ENCODE measurements at regions not wholly inside any gene's neighbourhood (a gene's known extent, or its start where the extent isn't known, plus 50 kb on each side); places are given as distances from the start of the nearest gene placed in this dataset.
"Not testable (repeated sequence)": the region's sequence is repeated elsewhere in the genome, so short reads cannot be mapped to it uniquely, and the experiment has no call there.

DNA sequence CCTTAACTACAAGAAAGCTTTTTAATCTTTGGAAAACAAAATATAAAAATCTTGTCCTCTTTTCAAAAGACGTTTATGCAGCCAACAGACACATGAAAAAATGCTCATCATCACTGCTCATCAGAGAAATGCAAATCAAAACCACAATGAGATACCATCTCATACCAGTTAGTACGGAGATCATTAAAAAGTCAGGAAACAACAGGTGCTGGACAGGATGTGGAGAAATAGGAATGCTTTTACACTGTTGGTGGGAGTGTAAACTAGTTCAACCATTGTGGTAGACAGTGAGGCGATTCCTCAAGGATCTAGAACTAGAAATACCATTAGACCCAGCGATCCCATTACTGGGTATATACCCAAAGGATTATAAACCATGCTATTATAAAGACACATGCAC is 1255.0 kb downstream of the ROBO1 start:
- not testable (repeated sequence) for DNase-seq (ENCODE audit: low spot score)

DNA sequence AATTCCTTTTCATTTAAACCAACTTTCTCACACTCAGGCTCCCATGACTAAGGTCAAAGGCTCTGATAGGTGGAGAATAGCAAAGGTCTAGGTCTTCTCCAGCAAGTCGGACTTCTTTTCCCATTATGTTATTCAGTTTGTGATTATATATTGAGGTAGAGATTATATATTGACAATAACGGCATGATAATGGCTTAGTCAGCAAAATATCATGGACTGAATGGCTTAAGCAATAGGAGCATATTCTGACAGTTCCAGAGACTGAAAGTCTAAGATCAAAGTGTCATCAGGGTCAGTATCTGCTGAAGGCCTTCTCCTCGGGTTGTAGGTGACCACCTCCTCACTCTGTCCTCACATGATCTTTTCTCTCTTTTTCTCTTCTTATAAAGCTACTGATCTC is 1251.4 kb downstream of the ROBO1 start:
- no peak for DNase-seq (ENCODE audit: low spot score)

DNA sequence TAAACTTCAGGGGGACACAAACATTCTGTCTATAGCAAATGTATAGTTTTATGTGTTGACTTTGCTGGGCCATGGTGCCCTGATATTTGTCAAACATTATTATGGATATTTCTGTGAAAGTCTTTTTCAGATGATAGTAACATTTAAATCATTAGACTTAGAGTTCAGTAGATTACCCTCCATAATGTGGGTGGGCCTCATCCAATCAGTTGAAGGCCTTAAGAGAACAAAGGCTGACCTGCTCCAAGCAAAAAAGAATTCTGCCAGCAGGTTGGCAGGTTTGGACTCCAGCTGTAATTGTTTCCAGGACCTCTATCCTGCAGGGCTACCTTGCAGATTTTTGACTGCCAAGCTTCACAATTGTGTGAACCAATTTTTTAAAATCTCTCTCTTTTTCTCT is 1250.9 kb downstream of the ROBO1 start:
- no peak for DNase-seq (ENCODE audit: low spot score)

DNA sequence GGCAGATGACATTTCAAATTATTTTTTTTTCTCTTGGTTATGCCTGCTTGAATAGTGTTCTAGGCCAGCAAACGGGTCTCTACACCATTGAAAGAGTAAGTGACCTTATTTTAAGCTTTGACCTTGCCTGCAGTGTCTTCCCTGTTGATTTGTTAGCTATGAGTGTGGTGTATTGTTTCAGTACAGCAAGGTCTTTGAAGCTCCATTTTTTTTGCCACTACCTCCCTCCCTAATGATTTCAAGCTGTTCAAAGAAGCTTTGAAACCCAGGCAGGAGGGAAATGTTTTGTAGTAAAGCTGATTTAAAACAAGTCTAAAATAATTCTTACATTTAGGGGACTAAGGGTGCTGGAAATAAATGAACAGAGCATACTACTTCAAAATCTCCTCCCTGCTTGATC is 1249.8 kb downstream of the ROBO1 start:
- DNase-seq (ENCODE audit: low spot score), result no peak

DNA sequence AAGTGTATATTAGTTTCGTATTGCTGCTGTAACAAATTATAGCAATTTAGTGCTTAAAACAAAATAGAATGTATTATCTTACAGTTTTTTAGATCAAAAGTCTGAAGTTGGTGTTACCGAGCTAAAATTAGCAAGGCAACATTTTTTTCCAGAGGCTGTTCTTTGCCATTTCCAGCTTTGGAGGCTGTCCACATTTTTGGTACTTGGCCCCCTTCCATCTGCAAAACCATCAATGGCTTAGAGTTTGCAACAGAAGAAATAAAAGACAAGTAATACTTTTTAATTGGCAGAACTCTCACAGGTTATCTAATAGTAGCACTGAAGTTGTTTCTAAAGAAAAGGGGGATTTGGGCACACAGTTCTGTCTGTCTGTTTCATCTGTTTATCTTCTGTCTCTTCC is 1248.5 kb downstream of the ROBO1 start:
- DNase-seq (ENCODE audit: low spot score), result no peak

DNA sequence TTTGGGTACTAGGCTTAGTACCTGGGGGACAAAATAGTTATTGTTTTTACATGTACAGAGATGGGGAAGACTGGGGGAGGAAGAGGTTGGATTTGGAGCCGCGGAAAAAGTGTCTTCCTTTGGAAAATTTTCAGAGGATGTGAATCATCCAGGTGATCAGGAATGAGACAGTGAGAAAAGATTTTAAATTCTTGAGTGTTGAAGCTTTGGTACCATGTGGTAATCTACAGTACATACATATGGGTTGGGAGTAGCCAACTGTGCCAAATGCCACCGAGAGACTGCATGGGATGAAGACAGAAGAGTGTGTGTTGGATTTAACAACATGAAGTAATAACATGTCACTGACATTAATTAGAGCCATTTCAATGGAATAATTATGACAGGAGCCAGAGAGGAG is 1238.2 kb downstream of the ROBO1 start:
- no peak for DNase-seq (ENCODE audit: low spot score)

DNA sequence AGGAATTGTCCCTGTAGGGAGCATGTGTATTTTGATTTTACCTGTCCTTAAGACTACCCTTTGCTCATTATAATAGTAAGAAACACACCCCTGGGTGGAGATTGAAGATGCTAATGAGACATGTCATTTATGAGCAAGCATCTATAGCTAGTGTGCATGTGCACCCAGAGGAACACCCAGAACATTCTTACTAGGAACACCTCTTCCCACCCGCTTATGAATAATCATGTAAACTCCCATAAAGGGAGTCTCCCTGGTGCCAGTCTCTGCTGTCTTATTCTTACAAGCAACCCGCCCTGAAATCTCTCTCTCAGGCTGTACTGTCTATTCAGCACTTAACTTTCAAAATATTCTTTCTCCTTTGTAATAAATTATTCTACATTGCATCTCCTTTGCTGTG is 1227.3 kb downstream of the ROBO1 start:
- DNase-seq (ENCODE audit: low spot score), result no peak

DNA sequence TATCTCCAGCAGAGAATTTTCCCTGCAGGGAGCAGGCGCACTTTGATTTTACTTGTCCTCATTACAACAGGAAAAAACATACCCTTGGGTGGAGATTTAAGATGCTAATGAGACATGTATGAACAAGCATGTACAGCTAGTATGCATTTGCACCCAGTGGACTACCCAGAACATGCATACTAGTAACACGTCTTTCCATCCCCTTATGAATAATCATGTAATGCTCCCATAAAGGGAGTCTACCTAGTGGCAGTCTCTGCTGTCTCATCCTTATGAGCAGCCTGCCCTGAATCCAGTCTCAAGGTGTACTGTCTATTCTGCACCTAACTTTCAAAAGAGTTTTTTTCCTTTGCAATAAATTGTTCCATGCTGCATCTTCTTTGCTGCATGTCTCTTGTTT is 1222.0 kb downstream of the ROBO1 start:
- no peak for DNase-seq (ENCODE audit: low spot score)

Data from left forelimb (tissue), 1 donor.